Choroid plexus epithelial cell (primary cell): ENCODE measurements at regions not wholly inside any gene's neighbourhood (a gene's known extent, or its start where the extent isn't known, plus 50 kb on each side); places are given as distances from the start of the nearest gene placed in this dataset.
A peak's percentile ranks its signal among the peaks of the same experiment; 100 is the strongest.

ENCODE experiments used
- DNase-seq: peaks from one replicate; pipeline ENCODE4 v3.0.0-alpha.2; 2010; ENCODE audit warnings: low read depth
- H3K4me3 ChIP-seq: 2 replicates; pipeline ENCODE4 v1.5.1; 2011; ENCODE audit warnings: low read depth, mild to moderate bottlenecking, control low read depth, low read length, moderate library complexity
- CTCF ChIP-seq: conservative IDR thresholded peaks from 2 replicates; pipeline ENCODE4 v1.5.1; 2011; ENCODE audit warnings: low read depth, mild to moderate bottlenecking, control low read depth, inconsistent platforms, low read length, moderate library complexity

GRCh38 chr9:82558855-82559630 is 503.9 kb downstream of the RASEF start:
- DNase-seq = peak; percentile 11
- TF ChIP-seq CTCF = no peak
- H3K4me3 ChIP-seq = no peak overlapping the region

- no peak for TF ChIP-seq CTCF
- no peak overlapping the region for H3K4me3 ChIP-seq
- DNase-seq = no peak
Observed at GRCh38 chr9:82560036-82560435, 502.9 kb downstream of the RASEF start.

- no peak for DNase-seq
- no peak for TF ChIP-seq CTCF
- H3K4me3 ChIP-seq = no peak overlapping the region
Observed at GRCh38 chr9:82560457-82560904, 502.5 kb downstream of the RASEF start.

GRCh38 chr9:82563094-82563493 is 499.8 kb downstream of the RASEF start:
- DNase-seq = no peak
- no peak for TF ChIP-seq CTCF
- H3K4me3 ChIP-seq = no peak overlapping the region

GRCh38 chr9:82563841-82564240 is 499.1 kb downstream of the RASEF start:
- H3K4me3 ChIP-seq = no peak overlapping the region
- no peak for TF ChIP-seq CTCF
- no peak for DNase-seq

GRCh38 chr9:82565188-82565969 is 497.6 kb downstream of the RASEF start:
- no peak for TF ChIP-seq CTCF
- no peak overlapping the region for H3K4me3 ChIP-seq
- DNase-seq = peak; percentile 13
